ENCODE measurements at regions not wholly inside any gene's neighbourhood (a gene's known extent, or its start where the extent isn't known, plus 50 kb on each side); places are given as distances from the start of the nearest gene placed in this dataset.

- no peak for TF ChIP-seq CTCF (IDR thresholded peaks at IDR 0.05)
- no peak for TF ChIP-seq POLR2AphosphoS5 (IDR thresholded peaks at IDR 0.05)
These were observed 146.2 kb downstream of the PTPN20 start for GRCh38 chr10:47057471-47057870.

All from esophagus muscularis mucosa (tissue), 3 donors.